PC-3 (cell line): ENCODE measurements at regions not wholly inside any gene's neighbourhood (a gene's known extent, or its start where the extent isn't known, plus 50 kb on each side); places are given as distances from the start of the nearest gene placed in this dataset.

Source experiments
- ATAC-seq: fragments of 200-7000 bp; cut with Tn5 transposase; 2 replicates; pipeline ENCODE4 v1.9.1; 2020; ENCODE audit warnings: mild to moderate bottlenecking, moderate library complexity
- BruUV-seq: library from RNA; stranded (reverse); fragments of 400-500 nt; replicated peaks from 2 replicates; lab custom pipeline; 2021; lab: Mats Ljungman, UMichigan
- CTCF ChIA-PET: fragments of 300-600 bp; sonication (Branson Sonifier 250); formaldehyde crosslinking; loops from one replicate; lab custom pipeline; 2022; ENCODE audit warnings: antibody characterized with exemption; lab: Charles Lee
- POLR2A ChIA-PET: fragments of 300-600 bp; sonication (Branson Sonifier 250); formaldehyde crosslinking; loops from one replicate; lab custom pipeline; 2022; ENCODE audit warnings: antibody characterized with exemption; ENCODE audit not compliant: unreplicated experiment; lab: Charles Lee
- DNase-seq: peaks from one replicate; pipeline ENCODE4 v3.0.0-alpha.2; 2015
- H2AFZ ChIP-seq: fragments of 300-600 bp; sonication (generic); 2 replicates; pipeline ENCODE4 v1.6.0; 2016; ENCODE audit warnings: antibody characterized with exemption, low read length
- H3F3A ChIP-seq: fragments of 300-600 bp; sonication (generic); one replicate; pipeline ENCODE4 v1.6.0; 2017; ENCODE audit warnings: antibody characterized with exemption, low read length, control low read depth, mild to moderate bottlenecking; ENCODE audit not compliant: unreplicated experiment
- H3K27ac ChIP-seq: fragments of 300-600 bp; sonication (generic); 2 replicates; pipeline ENCODE4 v1.5.1; 2016; ENCODE audit warnings: mild to moderate bottlenecking, low read length
- H3K27me3 ChIP-seq: fragments of 300-600 bp; sonication (generic); 2 replicates; pipeline ENCODE4 v1.6.1; 2016; ENCODE audit warnings: low read length, mixed read lengths
- H3K36me3 ChIP-seq: fragments of 300-600 bp; sonication (generic); 2 replicates; pipeline ENCODE4 v1.6.1; 2016; ENCODE audit warnings: low read depth, mixed run types, low read length, mixed read lengths
- H3K4me1 ChIP-seq: fragments of 300-600 bp; sonication (generic); 2 replicates; pipeline ENCODE4 v1.5.1; 2016; ENCODE audit warnings: low read length; ENCODE audit not compliant: insufficient read depth
- H3K4me2 ChIP-seq: fragments of 300-600 bp; sonication (generic); 2 replicates; pipeline ENCODE4 v1.6.0; 2016; ENCODE audit warnings: low read length
- H3K4me3 ChIP-seq: fragments of 300-600 bp; sonication (generic); 2 replicates; pipeline ENCODE4 v1.5.1; 2016; ENCODE audit warnings: mild to moderate bottlenecking, low read length, mixed read lengths
- H3K79me2 ChIP-seq: fragments of 300-600 bp; sonication (generic); 2 replicates; pipeline ENCODE4 v1.6.1; 2017; ENCODE audit warnings: low read length, mixed read lengths
- H3K9ac ChIP-seq: fragments of 300-600 bp; sonication (generic); 2 replicates; pipeline ENCODE4 v1.6.0; 2016; ENCODE audit warnings: mild to moderate bottlenecking, low read length
- H3K9me2 ChIP-seq: fragments of 300-600 bp; sonication (generic); replicated peaks from 2 replicates; pipeline ENCODE4 v1.6.1; 2016; ENCODE audit warnings: mixed run types, low read length, mixed read lengths
- H3K9me3 ChIP-seq: fragments of 300-600 bp; sonication (generic); 2 replicates; pipeline ENCODE4 v1.6.1; 2016; ENCODE audit warnings: low read length, mixed read lengths
- H4K20me1 ChIP-seq: fragments of 300-600 bp; sonication (generic); 2 replicates; pipeline ENCODE4 v1.6.1; 2016; ENCODE audit warnings: low read length, mixed read lengths
- CTCF ChIP-seq: fragments of 300-600 bp; sonication (generic); conservative IDR thresholded peaks from 2 replicates; pipeline ENCODE4 v1.5.1; 2017; ENCODE audit warnings: antibody characterized with exemption, low read depth, mild to moderate bottlenecking, low read length
- EZH2 ChIP-seq: fragments of 300-600 bp; sonication (generic); IDR thresholded peaks from one replicate; pipeline ENCODE4 v1.6.1; 2017; ENCODE audit warnings: antibody characterized with exemption, mild to moderate bottlenecking, low read length; ENCODE audit not compliant: unreplicated experiment
- EZH2phosphoT487 ChIP-seq: fragments of 300-600 bp; sonication (generic); IDR thresholded peaks from 2 replicates; pipeline ENCODE4 v1.6.1; 2018; ENCODE audit warnings: mild to moderate bottlenecking, antibody characterized with exemption, low read length, borderline replicate concordance
- intact Hi-C: fragments of 100-400 bp; cut with micrococcal nuclease; formaldehyde crosslinking; loops from 2 replicates; pipeline ENCODE4 v1.9.0; 2023

DNA sequence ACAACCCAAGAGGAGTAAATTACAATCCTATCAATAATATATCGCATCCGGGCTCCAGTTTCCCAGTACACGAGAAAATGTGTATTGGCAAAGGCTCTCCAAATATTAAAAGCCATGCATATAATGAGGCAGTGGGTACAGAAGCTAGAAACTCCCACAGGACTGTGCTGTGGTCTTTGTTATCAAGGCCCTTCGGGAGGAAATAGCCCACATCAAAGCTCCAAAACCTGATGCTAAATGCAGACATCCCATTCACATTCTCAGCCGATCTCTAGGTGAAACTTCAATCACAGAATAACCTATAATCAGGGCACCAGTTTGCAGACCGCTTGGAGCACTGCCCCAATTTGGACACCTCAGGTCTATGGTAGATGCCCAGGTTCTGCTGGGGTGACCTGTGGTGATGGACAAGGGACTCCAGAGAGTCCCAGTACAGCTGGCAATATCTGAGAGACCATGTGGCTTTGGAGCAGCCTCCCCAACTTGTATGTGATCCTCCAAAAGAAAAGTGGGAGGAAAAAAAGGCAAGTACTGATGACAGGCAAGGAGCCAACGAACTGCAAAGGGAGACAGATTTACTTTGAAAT lies 148.8 kb upstream of the CAMK1G start:
- DNase-seq, result no peak
- no peaks in the 10 kb centered on the region for H3K27me3 ChIP-seq
- ATAC-seq, result no peak
- BruUV-seq, result no TSS peak
- intact Hi-C loops, result loop anchor here (1.0 to 10.0 kb wide), 8 partner anchors 29 to 360 kb away; no protein-coding TSS in a partner anchor
- 0 out of 2 replicates have a peak overlapping the region, but pooled peaks have one; percentile 3 for H3K4me2 ChIP-seq
- peaks cover 56% of the 10 kb centered on the region for H3K4me1 ChIP-seq
- H4K20me1 ChIP-seq, result no peaks in the 10 kb centered on the region
- H3K9ac ChIP-seq, result peak overlapping the region; percentile 13
- H3K9me2 ChIP-seq, result no peaks in the 10 kb centered on the region
- 0 out of 2 replicates have a peak, but pooled peaks cover 2% of the 10 kb centered on the region for H3K9me3 ChIP-seq
- H3K4me3 ChIP-seq, result no peak overlapping the region
- peaks cover 38% of the 10 kb centered on the region for H3F3A ChIP-seq
- POLR2A ChIA-PET, result interaction anchor here (0.6 kb wide), 1 partner anchor 29 kb away, joined by 3 read pairs; no protein-coding TSS in a partner anchor
- TF ChIP-seq EZH2phosphoT487, result no peak
- no peak for TF ChIP-seq EZH2
- no peak for TF ChIP-seq CTCF
- peaks cover 28% of the 10 kb centered on the region for H3K79me2 ChIP-seq
- CTCF ChIA-PET, result interaction anchor here (0.5 to 1.7 kb wide), 5 partner anchors 30 to 227 kb away, joined by 3 to 6 read pairs (median 5); no protein-coding TSS in a partner anchor
- H2AFZ ChIP-seq, result peak overlapping the region; percentile 63; the same call in 1 of the 2 replicates
- peaks cover 27% of the 10 kb centered on the region for H3K36me3 ChIP-seq
- H3K27ac ChIP-seq, result peak overlapping the region; percentile 88

DNA sequence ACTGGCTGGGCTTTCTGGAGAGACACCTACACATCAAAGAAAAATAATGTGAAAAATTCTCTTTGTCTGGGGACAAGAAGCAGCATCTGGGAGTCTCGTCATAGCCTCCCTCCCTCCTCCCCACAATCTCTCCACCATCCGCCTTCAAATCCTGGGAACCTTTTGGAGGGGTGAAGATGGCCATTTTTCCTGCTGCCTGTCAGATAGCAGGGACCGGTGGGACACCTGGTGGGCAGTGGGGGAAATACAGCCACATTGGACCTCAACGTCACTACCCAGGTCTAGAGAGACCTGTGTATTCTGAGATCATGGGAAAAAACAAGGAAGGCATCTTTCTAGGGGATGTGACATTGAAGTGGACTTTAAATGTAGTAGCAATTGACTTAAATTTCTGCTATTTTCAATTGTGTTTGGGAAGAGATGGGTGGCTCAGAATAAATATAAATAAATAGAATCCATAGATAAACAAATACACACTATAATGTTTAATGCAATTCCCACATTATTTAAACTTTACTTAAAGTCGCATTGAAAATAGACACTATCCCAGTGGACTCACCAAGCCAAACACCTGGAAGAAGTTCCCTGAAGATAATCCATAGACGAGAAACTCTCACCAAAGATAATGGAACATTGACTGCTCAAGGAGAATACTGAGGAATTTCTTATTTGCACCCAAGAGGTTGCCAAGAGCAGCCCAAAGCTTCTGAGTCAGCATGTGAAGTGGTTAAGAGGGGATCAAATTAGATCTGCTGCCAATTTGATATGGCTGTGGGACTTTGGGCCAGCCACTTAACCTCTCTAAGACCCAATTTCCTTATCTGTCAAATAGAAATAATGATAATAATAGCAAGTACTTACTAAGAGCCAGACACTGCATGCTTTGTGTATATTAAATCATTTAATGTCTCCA lies 147.6 kb upstream of the CAMK1G start:
- Histone ChIP-seq H3K4me1 (peaks cover 53% of the 10 kb centered on the region), H3K27me3 (no peaks in the 10 kb centered on the region), H3K4me3 (no peak overlapping the region), H3K9me3 (0 out of 2 replicates have a peak, but pooled peaks cover 6% of the 10 kb centered on the region), H4K20me1 (no peaks in the 10 kb centered on the region), H2AFZ (peak overlapping the region; percentile 63), H3K36me3 (peaks cover 15% of the 10 kb centered on the region), H3K9ac (peak overlapping the region; percentile 13), H3K79me2 (peaks cover 16% of the 10 kb centered on the region), H3F3A (peaks cover 36% of the 10 kb centered on the region), H3K9me2 (no peaks in the 10 kb centered on the region), H3K4me2 (0 out of 2 replicates have a peak overlapping the region, but pooled peaks have one; percentile 3), H3K27ac (peak overlapping the region; percentile 88)
- peak; percentile 81 for ATAC-seq
- intact Hi-C loops, result loop anchor here (1.0 to 10.0 kb wide), 8 partner anchors 31 to 361 kb away; no protein-coding TSS in a partner anchor
- ChIA-PET POLR2A (no interaction called here), CTCF (interaction anchor here (0.7 to 1.7 kb wide), 4 partner anchors 31 to 228 kb away, joined by 3 to 6 read pairs (median 5); no protein-coding TSS in a partner anchor)
- peak; percentile 98 for DNase-seq
- TF ChIP-seq CTCF, result peak; percentile 98
- no peak for TF ChIP-seq EZH2phosphoT487
- BruUV-seq, result no TSS peak
